Inflammatory macrophage treated with lipopolysaccharide for 1 hour (primary cell): ENCODE measurements at regions not wholly inside any gene's neighbourhood (a gene's known extent, or its start where the extent isn't known, plus 50 kb on each side); places are given as distances from the start of the nearest gene placed in this dataset.
"Not testable (repeated sequence)": the region's sequence is repeated elsewhere in the genome, so short reads cannot be mapped to it uniquely, and the experiment has no call there.

ENCODE experiments used
- DNase-seq, 2 donors: peaks; one replicate each; pipeline ENCODE4 v3.0.0-alpha.2; 2020 to 2022

DNA sequence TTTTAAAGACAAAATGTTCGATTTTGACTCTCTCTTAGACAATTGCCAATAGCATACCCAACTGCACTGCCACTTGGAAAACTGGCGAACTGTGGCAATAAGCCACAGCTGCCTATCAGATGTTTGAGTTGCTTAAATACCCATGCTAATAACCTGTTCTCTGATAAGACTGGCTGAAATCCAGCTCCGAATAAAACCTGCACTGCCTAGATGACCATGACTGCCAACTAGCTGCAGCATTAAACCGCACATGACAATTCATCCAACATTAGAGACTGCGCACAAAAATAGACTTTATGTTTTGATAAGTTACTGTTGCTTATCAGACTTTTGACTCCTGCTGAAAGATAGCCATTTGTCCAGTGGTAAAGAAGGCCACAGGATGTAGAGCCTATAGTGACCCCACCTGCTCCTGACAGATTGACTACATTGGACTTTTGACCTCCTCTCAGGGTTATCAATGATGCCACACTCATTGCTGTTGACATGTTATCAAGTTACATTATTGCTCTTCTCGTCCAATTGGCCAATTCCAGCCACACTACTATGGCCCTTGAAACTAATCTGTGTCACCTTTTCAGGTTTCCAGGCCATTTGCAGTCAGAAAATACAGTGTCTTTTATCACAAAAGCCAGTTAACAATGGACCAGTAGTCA lies 299.0 kb downstream of the HGF start:
- no peak for DNase-seq

DNA sequence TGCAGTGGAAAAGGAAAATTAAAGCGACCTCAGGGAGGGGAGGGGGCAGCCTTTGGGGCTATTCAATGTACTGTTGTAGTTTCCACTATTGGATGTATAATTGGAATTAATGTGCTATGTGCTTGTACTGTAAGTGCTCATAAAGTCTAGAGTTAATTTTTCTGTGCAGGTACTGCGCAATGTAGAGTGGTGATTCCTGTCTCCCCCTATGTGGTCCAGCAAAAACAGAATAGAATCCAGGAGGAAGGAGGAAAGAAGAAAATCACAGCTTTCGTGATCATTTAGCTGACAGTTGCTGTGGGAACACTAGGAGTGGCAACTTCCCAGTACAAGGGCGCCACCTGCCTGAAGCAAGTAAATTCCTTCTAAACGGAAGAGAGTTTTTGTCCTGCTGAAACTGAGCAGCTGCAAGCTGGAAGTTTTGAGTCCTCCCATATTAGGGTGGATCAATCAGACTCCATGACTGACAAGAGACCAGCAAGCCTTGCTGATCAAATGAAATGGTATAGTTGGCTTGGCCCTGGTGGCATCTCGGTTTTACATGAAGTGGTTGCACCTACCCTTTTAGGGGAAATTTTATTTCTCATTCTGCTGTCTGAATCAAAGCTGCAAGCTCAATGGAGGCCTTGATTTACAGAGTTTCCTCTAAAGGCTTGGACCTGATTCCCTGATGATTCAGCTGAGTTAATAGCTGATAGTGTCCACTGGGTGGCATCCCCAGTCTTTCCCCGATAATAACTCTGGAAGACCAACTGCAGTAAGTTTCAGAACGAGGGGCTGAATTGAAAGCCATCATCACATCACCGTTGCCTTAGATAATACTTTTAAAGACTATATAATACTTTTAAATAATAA lies 299.8 kb downstream of the HGF start:
- peak; percentile 31 to 52 for DNase-seq

DNA sequence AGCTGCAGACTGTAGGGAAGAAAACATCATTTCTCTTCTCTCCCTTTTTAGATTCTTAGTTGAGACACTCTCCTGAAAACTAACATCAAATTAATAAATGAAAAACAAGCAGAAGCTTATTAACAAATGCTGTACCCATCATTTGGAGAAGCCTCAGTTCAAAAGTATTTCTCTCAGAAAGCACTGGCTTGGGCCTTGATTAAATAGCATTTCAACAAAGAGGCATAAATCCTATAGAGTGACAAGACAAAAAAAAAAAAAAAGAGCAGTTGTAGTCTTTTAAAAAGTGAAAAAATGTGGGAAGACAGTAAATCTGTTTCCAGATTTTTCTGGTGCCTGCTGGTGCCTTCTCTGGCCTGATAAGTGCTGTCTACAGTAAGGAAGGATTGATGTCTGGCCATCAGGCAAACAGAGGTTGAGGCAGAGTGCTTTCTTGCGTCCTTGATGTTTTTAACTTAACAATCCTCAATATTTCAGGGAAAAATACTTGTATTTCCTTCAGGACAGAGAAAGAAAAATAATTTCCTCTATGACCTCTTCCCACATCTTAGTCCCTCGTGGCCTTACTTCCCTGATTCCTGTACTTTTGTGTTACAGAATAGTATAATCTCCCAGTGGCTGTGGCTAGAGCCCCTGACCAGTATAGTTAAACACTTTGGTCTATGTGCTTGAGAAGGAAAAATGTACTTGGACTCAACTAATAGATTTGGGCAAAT lies 300.5 kb downstream of the HGF start:
- no peak for DNase-seq

DNA sequence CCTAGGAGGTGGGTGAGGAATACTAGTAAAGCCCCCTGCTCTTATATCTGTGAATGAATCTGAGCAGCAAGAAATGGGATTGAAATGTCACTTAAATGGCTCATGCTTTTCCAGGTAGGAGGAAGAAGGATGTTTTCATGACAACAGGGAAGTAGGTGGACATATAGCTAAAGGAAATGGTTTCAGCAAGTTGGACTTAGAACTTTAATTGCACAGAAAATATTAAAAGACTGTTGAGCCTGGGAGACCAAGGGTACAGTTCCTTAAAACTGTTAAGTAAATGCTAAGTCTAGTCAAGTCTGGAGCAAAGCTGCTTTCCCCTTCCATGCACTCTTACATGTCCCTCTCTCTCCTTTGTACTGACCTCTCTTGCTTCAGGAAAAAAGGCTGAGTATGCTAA lies 301.3 kb downstream of the HGF start:
- DNase-seq: no peak

DNA sequence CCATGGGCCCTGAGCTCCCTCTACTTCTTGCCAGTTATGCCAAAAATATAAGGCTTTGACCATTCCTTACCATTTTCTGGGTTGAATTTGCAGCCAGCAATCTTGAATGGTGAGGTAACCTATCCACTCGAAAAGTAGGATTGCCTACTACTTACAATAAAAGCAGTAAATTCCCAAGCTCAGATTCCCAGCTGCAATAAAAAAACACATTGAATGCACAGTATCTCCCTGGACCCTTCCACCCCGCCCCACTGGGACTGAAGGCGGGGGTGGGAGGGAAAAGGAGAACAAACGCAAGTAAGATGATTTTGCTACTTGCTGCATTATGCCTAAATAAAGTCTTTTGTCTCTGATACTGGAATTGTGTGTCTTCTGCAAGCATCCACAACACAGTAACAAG lies 301.9 kb downstream of the HGF start:
- DNase-seq: no peak

DNA sequence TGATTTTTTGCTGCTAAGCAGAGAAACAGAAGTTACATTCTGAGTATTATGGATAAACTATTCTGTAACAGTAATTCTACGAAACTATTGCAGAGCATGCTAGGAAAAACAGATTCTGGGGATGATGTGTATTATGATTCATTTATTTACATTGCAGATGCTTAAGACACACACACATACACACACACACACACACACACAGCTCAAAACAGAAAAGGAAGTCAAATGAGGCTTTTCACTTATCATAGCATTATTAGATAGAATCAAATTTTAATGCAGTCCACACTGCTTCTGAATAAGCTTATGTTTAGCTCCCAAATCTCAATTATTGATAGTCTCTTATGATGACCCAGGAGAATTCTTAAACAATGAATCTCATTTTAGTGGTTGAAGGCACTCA lies 307.2 kb downstream of the HGF start:
- DNase-seq: no peak

DNA sequence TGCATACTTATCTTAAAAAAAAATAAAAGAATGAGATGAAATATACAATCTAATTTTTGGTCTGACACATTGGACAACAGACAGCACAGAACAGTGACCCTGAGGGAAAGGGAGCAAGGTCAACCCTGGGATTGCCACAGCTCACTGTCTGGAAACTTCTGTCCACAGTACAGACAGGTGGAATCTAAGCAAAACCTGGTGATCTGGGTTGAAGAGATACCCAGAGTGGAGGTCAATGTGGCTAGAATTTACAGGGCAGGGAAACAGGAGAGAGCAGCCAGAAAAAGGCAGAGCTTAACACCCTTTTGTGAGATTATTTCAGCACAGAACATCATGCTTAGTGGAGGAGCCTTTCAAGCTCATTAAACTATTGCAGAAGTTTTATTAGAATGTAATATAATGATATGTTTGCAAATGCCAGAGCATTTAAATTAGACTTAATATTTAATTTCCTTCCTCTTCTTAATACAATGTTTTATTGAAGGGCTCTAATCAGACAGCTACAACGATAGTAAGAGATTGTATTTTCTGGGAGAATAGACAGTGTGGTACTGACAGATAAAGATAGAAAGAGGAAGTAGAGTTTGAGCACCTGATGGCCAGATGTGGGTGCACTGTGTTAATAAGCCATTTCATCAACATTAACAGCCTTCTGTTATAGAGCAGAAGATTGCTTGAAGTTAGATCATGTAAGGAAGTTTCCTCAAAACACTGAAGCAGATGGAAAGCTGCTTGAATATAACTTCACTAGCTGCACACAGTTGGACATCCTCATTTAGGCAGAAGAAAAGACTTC lies 309.4 kb downstream of the HGF start:
- peak in 1 of 2 donors; percentile 31 for DNase-seq

DNA sequence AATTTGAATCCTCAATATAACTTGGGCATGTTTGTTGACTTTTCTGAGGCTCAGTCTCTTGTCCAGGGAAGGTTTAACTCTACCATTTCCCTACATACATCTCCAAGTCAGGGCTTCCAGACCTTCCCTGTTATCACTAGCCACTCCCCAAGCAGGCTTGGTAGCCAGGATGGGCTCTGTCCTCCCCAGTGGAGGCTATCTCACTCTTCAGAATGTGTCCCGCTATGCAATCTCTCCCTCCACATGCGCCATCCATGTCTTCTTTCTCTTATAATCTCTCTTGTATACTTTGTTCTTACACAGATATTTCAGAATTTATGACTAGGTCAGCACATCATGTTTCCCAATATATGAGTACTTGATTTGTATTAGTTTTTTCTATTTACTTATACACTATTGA lies 310.4 kb downstream of the HGF start:
- DNase-seq: no peak

DNA sequence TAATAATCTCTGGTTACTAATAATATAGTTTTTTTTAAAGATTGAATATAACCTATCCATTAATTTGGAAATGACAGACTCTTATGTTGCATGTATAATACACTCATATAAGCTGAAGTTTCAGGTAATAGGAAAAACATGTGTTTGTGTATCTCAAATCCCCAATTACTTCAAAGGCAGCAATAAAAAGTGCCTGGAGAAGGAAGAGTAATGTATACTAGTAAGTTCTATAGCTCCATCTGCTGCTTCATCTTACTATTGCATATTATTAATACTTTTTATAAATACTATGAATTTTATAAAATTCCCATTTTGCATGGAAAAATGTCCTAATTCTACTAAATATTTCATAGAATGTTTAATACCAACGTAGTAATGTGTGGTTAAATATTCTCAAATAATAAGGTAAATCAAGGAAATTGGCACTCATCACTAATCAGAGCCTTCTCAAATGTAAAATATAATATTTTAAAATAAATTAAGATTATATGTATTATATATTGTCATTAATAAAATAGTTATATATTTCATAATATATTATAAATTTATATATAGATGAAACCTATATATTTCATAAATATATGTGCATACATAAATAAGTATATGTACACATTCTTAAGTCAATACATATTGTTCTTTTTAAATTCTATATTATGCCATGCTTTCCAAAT lies 311.9 kb downstream of the HGF start:
- peak; percentile 16 to 40 for DNase-seq

DNA sequence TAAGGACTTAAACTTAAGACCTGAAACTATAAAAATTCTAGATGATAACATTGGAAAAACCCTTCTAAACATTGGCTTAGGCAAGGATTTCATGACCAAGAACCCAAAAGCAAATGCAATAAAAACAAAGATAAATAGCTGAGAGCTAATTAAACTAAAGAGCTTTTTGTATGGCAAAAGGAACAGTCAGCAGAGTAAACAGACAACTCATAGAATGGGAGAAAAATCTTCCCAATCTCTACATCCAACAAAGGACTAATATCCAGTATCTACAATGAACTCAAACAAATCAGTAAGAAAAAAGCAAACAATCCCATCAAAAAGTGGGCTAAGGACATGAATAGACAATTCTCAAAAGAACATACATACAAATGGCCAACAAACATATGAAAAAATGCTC lies 316.1 kb downstream of the HGF start:
- DNase-seq: not testable (repeated sequence)

DNA sequence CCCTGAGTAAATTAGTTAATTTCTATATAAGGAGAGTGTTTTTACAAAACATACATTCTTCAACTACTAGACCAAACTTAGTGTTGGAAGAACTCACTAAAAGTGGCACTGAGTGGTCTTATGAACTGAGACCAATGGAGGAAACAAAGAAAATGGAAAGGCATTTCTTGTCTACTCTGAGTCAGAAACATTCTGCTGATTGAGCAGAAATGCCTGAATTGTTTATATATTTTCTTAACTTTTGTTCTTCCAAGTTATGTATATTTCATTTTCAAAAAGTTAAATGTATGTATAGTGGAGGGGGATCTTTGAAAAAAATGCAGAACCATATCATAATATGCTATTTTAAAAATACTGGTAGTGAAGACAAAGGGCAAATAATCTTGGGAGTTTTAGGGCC lies 320.7 kb downstream of the HGF start:
- no peak for DNase-seq

DNA sequence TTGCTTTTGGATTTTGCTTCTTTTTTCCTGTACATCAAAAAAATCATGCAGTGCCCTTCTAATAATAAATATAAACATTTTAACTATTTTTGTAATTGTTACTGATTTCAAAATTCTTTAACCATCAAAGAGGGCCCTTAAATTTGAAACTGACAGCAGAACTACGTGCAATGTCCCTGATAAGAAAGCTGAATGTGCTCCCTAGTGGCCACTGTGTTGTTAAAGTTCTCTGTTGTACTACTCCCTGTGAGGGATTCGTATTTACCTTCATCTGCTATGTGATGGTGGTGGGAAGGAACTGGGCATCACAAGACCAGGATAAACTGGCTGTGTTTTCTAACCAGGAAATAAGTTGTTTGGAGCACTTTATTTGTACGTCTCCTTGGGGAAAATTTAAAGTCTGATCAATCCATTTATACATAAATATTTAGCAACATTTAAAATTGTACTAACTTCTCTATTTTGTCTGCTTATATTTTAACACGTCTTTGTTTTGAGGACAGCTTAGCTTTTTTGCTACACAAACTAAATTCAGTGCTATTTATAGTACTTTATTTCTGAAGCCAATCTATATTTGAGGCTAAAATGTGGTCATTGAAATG lies 322.4 kb downstream of the HGF start:
- DNase-seq: peak; percentile 10 to 26

DNA sequence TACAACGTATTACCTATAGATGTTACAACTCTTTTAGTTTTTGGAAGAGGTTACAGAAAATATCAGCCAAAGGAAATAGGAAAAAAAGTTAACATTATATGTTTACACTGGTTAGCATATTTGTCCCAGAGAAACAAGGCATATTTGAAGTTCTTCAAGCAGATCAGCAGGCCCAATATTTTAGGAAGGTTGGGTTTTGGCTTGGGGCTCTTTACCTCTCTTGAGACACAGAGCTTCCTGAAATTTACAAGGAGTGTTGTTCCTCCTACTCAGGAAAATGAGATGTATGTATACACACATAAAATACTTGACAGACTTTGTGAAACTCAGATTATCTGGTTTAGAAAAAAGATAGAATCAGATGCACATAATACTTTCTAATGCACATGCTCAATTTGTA lies 323.6 kb downstream of the HGF start:
- DNase-seq: no peak

DNA sequence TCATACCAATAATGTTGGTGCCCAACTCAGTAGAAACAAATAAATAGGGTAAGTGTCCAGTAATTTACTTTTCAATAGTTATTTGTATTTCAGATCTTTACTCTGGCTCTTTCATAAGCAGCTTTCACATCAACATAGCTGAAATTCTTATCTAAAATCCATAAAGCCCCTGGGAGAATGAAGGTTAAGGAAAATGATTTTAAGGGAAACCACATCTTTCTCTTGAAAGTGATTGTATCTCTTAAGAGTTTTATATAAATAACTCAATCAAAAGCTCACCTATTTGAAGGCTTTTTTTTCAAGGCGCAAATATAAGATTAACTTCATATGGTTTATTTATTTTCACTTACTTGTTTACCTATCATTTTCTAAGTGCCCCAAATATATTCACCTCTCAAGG lies 324.4 kb downstream of the HGF start:
- no peak for DNase-seq

DNA sequence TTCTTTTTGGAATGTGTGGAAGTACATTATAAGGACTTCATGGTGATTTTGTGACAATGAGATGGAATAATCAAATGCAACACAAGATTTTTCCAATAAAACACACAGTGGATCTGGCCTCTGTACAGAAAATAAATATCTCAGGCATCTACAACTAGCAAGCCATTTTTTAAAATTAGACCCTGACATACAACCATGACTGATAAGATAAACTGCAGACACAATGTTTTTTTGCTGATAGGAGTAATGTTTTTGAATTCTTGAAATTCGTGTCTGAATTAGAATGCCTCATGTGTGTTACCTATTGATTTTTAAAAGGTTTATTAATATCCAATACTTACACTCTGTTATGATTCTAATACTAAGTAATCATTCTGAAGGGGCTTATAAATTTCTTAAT lies 328.1 kb downstream of the HGF start:
- DNase-seq: no peak

DNA sequence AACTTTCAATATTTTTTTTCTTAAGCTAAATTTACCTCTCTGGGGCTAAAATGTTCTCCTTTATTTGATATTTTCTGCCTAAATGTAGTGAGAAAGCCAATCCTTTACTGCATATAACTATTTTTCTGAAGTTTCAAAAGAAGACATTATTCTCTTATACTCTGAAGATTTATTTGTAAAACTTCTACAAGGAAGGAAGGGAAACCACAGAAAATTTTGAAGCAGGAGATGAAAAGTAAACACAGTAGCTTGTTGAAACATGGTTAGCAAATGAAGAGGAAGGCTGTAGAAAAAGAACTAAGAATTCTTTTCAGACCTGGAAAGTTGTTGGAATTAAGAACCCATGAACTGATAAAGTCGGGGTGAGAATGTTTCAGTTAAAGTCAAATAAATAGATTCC lies 330.3 kb downstream of the HGF start:
- no peak for DNase-seq

DNA sequence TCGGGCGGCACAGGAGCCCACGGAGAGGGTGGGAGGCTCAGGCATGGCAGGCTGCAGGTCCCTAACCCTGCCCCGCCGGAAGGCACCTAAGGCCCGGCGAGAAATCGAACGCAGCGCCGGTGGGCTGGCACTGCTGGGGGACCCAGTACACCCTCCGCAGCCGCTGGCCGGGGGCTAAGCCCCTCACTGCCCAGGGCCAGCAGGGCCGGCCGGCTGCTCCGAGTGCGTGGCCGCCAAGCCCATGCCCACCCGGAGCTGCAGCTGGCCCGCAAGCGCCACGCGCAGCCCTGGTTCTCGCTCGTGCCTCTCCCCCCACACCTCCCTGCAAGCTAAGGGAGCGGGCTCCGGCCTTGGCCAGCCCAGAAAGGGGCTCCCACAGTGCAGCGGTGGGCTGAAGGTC lies 332.7 kb downstream of the HGF start:
- DNase-seq: not testable (repeated sequence)

DNA sequence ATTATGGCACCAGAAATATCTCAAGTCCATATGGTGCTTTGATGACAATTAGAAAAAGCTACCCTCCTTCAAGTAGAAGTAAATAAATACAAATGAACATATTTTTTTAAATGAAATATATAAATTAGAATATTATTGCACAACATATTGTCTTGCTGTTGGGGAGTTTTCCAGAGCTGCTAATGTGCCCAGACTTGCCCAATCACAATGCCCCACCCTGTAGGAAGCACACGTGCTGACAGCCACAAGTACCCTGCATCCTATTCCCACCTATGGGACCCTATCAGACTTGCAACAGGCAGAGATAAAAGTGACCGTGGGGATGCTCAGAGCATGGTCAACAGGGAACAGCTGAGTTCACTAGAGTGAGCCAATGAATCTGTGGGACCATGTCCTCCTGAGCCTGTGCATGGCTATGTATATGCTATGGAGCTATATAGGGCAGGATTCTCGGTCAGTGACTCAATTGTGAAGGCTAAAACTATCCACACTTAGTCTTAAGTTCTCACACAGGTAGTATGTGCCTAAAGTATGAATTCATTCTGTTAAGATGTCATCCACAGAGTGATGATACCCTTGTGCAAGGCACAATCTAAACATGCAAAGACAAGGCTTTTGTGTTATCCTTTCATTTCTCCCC lies 336.0 kb downstream of the HGF start:
- DNase-seq: no peak

DNA sequence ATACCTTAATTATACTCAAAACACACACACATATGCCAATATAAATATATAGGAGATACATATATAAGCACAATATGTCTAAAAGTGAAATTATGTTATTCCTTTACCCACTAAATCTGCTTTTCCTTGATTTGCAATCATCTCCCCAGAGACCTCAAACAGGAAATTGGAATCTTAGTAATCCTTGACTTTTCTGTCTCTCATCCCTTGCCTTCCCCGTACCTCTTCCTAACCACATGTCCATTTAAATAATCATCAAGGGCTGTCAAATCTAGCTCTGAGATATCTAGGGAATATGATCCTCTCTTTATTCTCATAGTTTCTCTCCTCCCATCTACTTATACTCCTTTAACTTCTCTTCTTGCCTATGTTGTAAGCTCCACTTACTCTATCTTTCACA lies 336.6 kb downstream of the HGF start:
- no peak for DNase-seq

DNA sequence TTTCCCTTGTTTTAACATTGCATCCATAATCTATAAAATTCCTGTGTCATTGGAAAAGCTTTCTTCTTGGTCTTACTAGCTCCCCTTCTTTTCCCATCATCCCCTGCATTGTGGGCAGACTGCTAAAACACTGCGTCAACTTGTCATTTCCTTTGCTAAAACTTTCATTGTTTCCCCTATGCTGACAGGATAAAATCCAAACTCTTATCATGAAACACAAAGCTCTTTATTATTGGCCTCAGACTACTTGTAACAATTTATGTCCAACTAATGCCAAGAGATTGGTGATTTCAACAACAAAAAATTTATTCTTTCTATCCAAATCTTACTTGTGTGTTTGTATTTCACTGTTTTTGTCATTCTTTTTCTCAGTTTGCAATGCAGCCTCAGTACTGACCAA lies 339.1 kb downstream of the HGF start:
- no peak for DNase-seq

DNA sequence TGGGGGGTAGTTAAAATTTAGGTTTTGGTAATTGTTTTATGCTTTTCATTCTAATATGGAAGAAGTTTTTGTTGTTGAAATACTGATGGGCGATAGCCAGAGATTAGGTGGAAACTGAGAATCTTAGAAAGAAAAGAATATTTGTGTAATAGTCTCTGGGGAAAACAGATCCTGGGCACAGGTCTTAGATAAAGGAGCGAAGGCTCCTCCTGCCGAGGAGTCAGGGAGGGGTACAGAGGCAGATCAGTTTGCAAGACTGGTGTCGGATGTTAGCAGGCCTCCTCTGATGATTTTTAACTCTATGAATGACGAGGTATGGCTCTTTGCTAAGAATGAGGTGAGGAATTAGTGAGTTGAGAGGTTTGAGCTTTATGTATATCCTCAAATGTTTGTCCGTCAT lies 339.7 kb downstream of the HGF start:
- DNase-seq: no peak

DNA sequence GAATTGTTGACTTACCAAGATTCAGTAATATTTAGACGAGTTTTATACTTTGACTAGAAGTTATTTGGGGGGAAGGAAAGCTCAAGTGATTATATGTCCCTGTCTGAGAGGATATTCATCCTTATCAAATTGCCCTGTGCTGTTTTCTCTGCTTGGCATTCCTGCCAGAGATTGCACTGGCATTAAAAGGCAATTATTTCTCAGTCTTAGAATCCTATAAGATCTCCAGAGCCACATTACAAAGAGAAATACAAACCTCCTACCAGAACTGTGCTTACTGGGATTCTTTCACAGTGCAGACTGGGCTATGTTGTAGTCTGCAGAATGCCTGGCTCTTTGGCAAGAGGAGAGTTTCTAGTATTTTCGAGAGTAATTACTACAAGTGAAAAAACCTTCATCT lies 342.4 kb downstream of the HGF start:
- no peak for DNase-seq
